GM12878 (cell line): ENCODE measurements at regions not wholly inside any gene's neighbourhood (a gene's known extent, or its start where the extent isn't known, plus 50 kb on each side); places are given as distances from the start of the nearest gene placed in this dataset.

Experiments
- POLR2AphosphoS2 ChIP-seq: IDR thresholded peaks from 2 replicates; pipeline ENCODE4 v1.6.1; 2011; ENCODE audit warnings: low read depth, mild to moderate bottlenecking, low read length, improper control_type of control experiment, moderate library complexity
- RFX5 ChIP-seq: IDR thresholded peaks from 2 replicates; pipeline ENCODE4 v1.6.1; 2011; ENCODE audit warnings: low read depth, low read length, improper control_type of control experiment
- SP1 ChIP-seq: IDR thresholded peaks from one replicate; pipeline ENCODE4 v1.6.1; 2011; ENCODE audit warnings: low read depth, low read length
- ZNF274 ChIP-seq: IDR thresholded peaks from one replicate; pipeline ENCODE4 v1.8.0; 2011; ENCODE audit not compliant: insufficient read length, insufficient read depth
- TF ChIP-seq, protein P1 (sequence below), 3 experiments: IDR thresholded peaks in 2 of 3; conservative IDR thresholded peaks in 1 of 3; 2 replicates each; pipeline ENCODE4 v1.5.1; 2011; ENCODE audit warnings: low read depth in 3 of 3, low read length in 3 of 3, mild to moderate bottlenecking in 3 of 3, control low read depth in 2 of 3, moderate library complexity in 2 of 3, inconsistent platforms in 1 of 3, mixed read lengths in 1 of 3; ENCODE audit not compliant: control insufficient read depth in 2 of 3, insufficient read depth in 1 of 3; ENCODE audit errors: extremely low read depth in 1 of 3
- TF ChIP-seq, protein P2 (sequence below): fragments of 150-350 bp; IDR thresholded peaks from 2 replicates; pipeline ENCODE4 v1.6.1; 2016; ENCODE audit warnings: low read depth, low read length
- TF ChIP-seq, protein P3 (sequence below): IDR thresholded peaks from 2 replicates; pipeline ENCODE4 v1.6.1; 2012; ENCODE audit warnings: low read depth, low read length, improper control_type of control experiment
- TF ChIP-seq, protein P4 (sequence below): fragments of 450-650 bp; IDR thresholded peaks from 2 replicates; pipeline ENCODE4 v1.6.1; 2017; ENCODE audit warnings: mild to moderate bottlenecking

DNA sequence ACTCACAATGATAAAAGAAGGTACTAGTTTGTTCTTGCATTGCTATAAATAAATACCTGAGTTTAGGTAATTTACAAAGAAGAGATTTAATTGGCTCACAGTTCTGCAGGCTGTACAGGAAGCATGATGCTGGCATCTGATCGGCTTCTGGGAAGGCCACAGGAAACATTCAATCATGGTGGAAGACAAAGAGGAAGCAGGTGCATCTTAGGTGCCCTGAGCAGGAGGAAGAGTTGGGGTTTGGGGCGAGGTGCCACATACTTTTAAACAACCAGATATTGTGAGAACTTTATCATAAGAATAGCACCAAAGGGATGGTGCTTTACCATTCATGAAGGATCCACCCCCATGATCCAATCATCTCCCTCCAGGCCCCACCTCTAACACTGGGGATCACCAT, 752.6 kb upstream of the FLRT2 start:
- TF ChIP-seq, protein P1, sequence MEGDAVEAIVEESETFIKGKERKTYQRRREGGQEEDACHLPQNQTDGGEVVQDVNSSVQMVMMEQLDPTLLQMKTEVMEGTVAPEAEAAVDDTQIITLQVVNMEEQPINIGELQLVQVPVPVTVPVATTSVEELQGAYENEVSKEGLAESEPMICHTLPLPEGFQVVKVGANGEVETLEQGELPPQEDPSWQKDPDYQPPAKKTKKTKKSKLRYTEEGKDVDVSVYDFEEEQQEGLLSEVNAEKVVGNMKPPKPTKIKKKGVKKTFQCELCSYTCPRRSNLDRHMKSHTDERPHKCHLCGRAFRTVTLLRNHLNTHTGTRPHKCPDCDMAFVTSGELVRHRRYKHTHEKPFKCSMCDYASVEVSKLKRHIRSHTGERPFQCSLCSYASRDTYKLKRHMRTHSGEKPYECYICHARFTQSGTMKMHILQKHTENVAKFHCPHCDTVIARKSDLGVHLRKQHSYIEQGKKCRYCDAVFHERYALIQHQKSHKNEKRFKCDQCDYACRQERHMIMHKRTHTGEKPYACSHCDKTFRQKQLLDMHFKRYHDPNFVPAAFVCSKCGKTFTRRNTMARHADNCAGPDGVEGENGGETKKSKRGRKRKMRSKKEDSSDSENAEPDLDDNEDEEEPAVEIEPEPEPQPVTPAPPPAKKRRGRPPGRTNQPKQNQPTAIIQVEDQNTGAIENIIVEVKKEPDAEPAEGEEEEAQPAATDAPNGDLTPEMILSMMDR (IDR thresholded peaks at IDR 0.05 in 2 of 3, conservative IDR thresholded peaks at IDR 0.05 in 1 of 3; ENCODE audit: control insufficient read depth in 2 of 3, extremely low read depth in 1 of 3, insufficient read depth in 1 of 3, low read depth in 3 of 3, low read length in 3 of 3), result no peak
- no peak for TF ChIP-seq ZNF274
- no peak for TF ChIP-seq POLR2AphosphoS2
- TF ChIP-seq, protein P2, sequence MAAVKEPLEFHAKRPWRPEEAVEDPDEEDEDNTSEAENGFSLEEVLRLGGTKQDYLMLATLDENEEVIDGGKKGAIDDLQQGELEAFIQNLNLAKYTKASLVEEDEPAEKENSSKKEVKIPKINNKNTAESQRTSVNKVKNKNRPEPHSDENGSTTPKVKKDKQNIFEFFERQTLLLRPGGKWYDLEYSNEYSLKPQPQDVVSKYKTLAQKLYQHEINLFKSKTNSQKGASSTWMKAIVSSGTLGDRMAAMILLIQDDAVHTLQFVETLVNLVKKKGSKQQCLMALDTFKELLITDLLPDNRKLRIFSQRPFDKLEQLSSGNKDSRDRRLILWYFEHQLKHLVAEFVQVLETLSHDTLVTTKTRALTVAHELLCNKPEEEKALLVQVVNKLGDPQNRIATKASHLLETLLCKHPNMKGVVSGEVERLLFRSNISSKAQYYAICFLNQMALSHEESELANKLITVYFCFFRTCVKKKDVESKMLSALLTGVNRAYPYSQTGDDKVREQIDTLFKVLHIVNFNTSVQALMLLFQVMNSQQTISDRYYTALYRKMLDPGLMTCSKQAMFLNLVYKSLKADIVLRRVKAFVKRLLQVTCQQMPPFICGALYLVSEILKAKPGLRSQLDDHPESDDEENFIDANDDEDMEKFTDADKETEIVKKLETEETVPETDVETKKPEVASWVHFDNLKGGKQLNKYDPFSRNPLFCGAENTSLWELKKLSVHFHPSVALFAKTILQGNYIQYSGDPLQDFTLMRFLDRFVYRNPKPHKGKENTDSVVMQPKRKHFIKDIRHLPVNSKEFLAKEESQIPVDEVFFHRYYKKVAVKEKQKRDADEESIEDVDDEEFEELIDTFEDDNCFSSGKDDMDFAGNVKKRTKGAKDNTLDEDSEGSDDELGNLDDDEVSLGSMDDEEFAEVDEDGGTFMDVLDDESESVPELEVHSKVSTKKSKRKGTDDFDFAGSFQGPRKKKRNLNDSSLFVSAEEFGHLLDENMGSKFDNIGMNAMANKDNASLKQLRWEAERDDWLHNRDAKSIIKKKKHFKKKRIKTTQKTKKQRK, result no peak
- TF ChIP-seq, protein P3, sequence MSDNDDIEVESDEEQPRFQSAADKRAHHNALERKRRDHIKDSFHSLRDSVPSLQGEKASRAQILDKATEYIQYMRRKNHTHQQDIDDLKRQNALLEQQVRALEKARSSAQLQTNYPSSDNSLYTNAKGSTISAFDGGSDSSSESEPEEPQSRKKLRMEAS, result no peak
- no peak for TF ChIP-seq SP1
- no peak for TF ChIP-seq RFX5
- TF ChIP-seq, protein P4, sequence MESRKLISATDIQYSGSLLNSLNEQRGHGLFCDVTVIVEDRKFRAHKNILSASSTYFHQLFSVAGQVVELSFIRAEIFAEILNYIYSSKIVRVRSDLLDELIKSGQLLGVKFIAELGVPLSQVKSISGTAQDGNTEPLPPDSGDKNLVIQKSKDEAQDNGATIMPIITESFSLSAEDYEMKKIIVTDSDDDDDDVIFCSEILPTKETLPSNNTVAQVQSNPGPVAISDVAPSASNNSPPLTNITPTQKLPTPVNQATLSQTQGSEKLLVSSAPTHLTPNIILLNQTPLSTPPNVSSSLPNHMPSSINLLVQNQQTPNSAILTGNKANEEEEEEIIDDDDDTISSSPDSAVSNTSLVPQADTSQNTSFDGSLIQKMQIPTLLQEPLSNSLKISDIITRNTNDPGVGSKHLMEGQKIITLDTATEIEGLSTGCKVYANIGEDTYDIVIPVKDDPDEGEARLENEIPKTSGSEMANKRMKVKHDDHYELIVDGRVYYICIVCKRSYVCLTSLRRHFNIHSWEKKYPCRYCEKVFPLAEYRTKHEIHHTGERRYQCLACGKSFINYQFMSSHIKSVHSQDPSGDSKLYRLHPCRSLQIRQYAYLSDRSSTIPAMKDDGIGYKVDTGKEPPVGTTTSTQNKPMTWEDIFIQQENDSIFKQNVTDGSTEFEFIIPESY, result no peak
